ENCODE measurements at regions not wholly inside any gene's neighbourhood (a gene's known extent, or its start where the extent isn't known, plus 50 kb on each side); places are given as distances from the start of the nearest gene placed in this dataset.

GRCh38 chr22:48239461-48240147 is 1477.2 kb downstream of the TBC1D22A start:
- TF ChIP-seq CTCF (conservative IDR thresholded peaks at IDR 0.05; ENCODE audit: low read depth in 2 of 2) (no peak), EZH2 (IDR thresholded peaks at IDR 0.05; ENCODE audit: low read depth, unreplicated experiment) (no peak), REST (IDR thresholded peaks at IDR 0.05; ENCODE audit: unreplicated experiment) (no peak), POLR2AphosphoS5 (IDR thresholded peaks at IDR 0.05; ENCODE audit: low read depth) (no peak)

Data from GM23338 (cell line).